ENCODE measurements at regions not wholly inside any gene's neighbourhood (a gene's known extent, or its start where the extent isn't known, plus 50 kb on each side); places are given as distances from the start of the nearest gene placed in this dataset.

GRCh38 chr4:57443308-57443707 lies 333.1 kb upstream of the IGFBP7 start:
- TF ChIP-seq, protein P1, sequence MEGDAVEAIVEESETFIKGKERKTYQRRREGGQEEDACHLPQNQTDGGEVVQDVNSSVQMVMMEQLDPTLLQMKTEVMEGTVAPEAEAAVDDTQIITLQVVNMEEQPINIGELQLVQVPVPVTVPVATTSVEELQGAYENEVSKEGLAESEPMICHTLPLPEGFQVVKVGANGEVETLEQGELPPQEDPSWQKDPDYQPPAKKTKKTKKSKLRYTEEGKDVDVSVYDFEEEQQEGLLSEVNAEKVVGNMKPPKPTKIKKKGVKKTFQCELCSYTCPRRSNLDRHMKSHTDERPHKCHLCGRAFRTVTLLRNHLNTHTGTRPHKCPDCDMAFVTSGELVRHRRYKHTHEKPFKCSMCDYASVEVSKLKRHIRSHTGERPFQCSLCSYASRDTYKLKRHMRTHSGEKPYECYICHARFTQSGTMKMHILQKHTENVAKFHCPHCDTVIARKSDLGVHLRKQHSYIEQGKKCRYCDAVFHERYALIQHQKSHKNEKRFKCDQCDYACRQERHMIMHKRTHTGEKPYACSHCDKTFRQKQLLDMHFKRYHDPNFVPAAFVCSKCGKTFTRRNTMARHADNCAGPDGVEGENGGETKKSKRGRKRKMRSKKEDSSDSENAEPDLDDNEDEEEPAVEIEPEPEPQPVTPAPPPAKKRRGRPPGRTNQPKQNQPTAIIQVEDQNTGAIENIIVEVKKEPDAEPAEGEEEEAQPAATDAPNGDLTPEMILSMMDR (IDR thresholded peaks at IDR 0.05) = no peak
- TF ChIP-seq RFX5 (IDR thresholded peaks at IDR 0.05; ENCODE audit: low read length) = no peak
- TF ChIP-seq MXI1 (IDR thresholded peaks at IDR 0.05; ENCODE audit: low read depth, low read length) = no peak
- TF ChIP-seq GATA2 (CRISPR knock-in tag; IDR thresholded peaks at IDR 0.05) = no peak
- TF ChIP-seq MEF2A (IDR thresholded peaks at IDR 0.05; ENCODE audit: borderline replicate concordance, low read depth) = no peak
- TF ChIP-seq NFIC (IDR thresholded peaks at IDR 0.05; ENCODE audit: borderline replicate concordance) = no peak
- no peak for TF ChIP-seq GABPA (IDR thresholded peaks at IDR 0.05; ENCODE audit: low read depth)
- no peak for TF ChIP-seq REST (IDR thresholded peaks at IDR 0.05; ENCODE audit: low read depth, low read length)
- no peak for TF ChIP-seq JUND (IDR thresholded peaks at IDR 0.05)
- no peak for TF ChIP-seq FOXM1 (IDR thresholded peaks at IDR 0.05; ENCODE audit: low read depth)
- no peak for TF ChIP-seq EP300 (IDR thresholded peaks at IDR 0.05; ENCODE audit: borderline replicate concordance in 1 of 2, low read depth in 1 of 2, low read length in 1 of 2)
- TF ChIP-seq, protein P2, sequence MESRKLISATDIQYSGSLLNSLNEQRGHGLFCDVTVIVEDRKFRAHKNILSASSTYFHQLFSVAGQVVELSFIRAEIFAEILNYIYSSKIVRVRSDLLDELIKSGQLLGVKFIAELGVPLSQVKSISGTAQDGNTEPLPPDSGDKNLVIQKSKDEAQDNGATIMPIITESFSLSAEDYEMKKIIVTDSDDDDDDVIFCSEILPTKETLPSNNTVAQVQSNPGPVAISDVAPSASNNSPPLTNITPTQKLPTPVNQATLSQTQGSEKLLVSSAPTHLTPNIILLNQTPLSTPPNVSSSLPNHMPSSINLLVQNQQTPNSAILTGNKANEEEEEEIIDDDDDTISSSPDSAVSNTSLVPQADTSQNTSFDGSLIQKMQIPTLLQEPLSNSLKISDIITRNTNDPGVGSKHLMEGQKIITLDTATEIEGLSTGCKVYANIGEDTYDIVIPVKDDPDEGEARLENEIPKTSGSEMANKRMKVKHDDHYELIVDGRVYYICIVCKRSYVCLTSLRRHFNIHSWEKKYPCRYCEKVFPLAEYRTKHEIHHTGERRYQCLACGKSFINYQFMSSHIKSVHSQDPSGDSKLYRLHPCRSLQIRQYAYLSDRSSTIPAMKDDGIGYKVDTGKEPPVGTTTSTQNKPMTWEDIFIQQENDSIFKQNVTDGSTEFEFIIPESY (IDR thresholded peaks at IDR 0.05; ENCODE audit: borderline replicate concordance, low read depth) = no peak
- TF ChIP-seq RXRA (IDR thresholded peaks at IDR 0.05; ENCODE audit: borderline replicate concordance, low read depth) = no peak
- no peak for TF ChIP-seq TAF1 (IDR thresholded peaks at IDR 0.05; ENCODE audit: borderline replicate concordance, low read depth, low read length)

Measured in SK-N-SH (cell line).